Skin epidermis (tissue), 12 donors: ENCODE measurements at regions not wholly inside any gene's neighbourhood (a gene's known extent, or its start where the extent isn't known, plus 50 kb on each side); places are given as distances from the start of the nearest gene placed in this dataset.
"Not testable (repeated sequence)": the region's sequence is repeated elsewhere in the genome, so short reads cannot be mapped to it uniquely, and the experiment has no call there.

ENCODE experiments used
- H3K27ac ChIP-seq, 21 experiments: fragments of 200-600 bp; sonication (generic) in 11 of 21; one replicate each; pipeline ENCODE4 v1.5.0; 2020; ENCODE audit warnings: mild to moderate bottlenecking in 3 of 21, inconsistent platforms in 2 of 21, moderate library complexity in 2 of 21
- H3K4me3 ChIP-seq, 7 experiments: fragments of 200-600 bp; sonication (generic) in 2 of 7; one replicate each; pipeline ENCODE4 v1.5.0; 2020; ENCODE audit warnings: inconsistent platforms in 2 of 7, mild to moderate bottlenecking in 2 of 7, moderate library complexity in 1 of 7

DNA sequence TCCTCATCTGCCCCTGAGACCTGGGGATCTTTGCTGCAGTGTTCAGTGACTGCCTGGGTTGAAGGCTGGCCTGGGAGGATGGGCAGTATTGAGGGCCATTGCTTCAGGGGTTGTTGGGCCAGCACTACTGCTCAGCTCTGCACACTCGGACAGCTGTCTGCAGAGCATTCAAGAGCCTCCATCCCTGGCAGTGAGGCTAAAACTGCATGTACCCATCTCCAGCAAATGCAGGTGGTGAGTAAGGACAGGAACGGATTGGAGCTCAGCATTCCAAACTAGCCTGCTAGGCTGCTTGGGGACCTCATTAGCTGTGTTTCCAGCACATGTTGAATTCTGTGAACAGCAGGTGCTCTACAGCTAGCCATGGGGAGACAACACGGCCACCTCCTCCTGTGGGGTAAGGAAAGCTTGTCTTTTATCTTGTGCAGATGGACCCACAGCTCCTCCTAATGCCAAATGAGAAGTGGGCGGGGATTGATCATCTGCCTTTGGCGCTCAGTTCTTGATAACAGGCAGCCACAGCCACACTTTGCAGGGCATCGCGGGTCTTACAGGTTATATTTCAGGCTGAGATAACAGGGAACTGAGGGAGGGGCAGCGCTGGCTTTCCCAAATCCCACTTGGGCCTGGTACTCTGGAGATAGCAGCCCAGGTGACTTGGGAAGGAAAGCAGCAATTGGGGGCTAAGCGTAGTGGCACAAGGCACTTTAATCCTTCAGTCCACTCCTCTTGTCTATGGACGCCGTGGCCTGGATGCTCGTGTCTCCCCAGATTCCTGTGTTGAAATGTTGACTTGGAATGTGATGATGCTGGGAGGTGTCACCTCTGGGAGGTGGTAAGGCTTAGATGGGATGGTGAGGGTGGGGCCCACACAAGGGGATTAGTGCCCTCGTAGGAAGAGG is 254.5 kb upstream of the B3GAT1 start:
- no peak overlapping the region for H3K4me3 ChIP-seq
- no peak overlapping the region for H3K27ac ChIP-seq

DNA sequence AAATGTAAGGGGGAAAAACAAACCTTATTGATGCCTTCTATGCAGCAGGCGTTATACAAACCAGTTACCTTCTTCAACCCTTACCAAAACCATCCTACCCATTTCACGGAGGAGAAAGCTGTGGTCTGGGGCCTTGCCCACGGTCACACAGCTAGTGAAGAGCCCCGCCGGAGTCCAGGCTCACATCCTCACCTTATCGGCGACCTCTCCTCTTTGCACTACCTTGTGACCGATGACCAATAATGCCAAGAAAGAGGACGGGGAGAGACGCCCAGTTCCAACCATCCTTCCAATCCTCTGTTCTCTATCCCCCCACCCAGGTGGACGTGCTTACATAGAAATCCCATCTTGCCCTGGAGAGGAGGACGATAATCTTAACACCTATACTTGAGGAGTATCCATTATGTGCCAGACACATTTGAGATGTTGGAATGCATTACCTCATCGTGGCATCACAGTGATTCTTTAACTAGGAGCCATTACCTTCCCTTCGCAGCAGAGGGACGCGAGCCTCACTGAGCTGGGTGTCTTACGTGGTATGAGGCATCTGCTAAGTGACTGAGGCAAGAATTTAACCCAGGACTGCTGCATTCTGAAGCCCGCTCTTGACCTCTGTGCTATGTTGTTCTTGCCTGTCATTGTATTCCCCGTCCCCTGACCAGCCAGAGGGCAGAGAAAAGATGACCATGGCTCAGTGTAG is 253.7 kb upstream of the B3GAT1 start:
- Histone ChIP-seq H3K27ac (no peak overlapping the region), H3K4me3 (no peak overlapping the region)

DNA sequence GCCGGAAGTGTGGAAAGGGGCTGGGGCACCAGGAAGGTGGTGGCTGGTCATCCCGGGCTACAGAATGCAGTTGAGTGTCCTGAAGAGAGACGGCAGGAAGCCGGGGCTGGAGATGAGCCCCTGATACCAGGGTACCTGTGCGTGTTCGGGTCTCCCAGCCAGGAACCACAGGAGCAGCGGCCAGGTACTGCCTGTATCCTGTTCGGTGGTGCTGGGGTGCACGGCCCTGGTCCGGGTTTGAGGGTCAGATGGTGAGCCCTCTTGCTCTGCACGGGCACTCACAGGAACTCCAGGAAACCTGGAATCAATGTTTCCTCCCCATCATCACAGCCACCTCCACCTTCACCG is 253.1 kb upstream of the B3GAT1 start:
- Histone ChIP-seq H3K4me3 (no peak overlapping the region), H3K27ac (no peak overlapping the region)

DNA sequence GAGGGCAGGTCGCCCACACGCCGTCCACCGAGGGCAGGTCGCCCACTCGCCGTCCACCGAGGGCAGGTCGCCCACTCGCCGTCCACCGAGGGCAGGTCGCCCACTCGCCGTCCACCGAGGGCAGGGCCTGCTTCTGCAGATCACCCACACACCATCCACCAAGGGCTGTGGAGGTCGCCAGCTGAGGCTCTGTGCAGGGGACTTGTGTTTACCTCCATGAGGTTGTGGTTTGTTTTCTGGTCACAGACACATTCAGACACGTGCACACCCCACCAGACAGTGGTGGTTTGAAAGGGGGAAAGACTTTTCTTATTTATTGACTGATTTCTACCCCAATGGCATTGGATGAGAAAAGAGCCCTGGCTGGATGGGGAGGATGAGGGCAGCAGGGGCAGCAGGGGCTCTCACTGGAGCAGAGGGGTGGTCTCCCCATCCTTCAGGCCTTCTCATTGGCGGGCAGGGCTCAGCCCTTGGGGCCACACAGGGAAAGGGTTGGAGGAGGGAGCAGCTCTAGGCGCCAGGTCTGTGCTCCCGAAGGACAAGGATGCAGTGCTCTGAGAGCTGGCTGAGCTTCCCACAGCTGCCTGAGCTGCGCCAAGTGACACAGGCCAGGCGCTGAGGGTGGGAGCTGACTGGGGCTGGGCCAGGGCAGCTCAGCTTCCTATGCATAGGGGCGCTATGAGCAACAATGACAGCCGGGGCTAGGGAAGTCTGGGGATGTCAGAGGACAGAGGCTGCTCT is 252.6 kb upstream of the B3GAT1 start:
- no peak overlapping the region for H3K27ac ChIP-seq
- no peak overlapping the region for H3K4me3 ChIP-seq

DNA sequence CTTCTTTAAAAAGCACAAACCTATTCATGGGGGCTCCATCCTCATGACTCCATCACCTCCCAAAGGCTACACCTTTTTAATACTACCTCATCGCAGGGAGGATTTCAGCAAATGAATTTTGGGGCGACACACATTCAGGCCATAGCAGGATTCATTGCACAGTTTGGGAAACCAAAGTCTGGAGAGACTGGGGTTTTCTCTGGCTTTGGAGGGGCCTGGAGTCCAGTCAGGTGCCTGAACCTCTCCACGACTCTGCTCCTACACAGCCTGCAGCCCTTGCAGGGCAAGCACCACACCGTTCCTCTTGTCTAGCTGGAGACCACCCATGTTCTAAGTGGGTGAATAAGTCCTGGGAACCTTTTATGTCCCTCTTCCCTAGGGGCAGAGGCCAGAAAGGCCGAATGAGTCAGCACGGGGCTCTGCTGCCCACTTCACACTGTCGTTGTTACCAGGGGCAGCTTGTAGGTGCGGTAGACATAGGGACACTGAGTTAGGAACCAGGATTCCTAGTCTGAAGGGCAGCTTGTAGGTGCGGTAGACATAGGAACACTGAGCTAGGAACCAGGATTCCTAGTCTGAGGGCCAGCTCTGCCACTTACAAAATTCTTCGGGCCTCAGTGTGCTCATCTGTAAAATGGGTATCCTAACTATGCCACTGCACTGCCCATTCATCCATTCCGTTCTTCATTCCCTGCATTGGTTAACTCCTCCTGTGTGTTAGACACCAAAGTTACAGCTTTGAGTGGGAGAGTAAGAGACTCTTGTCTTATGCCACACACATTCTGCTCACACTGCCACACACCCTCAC is 251.7 kb upstream of the B3GAT1 start:
- no peak overlapping the region for H3K27ac ChIP-seq
- no peak overlapping the region for H3K4me3 ChIP-seq

DNA sequence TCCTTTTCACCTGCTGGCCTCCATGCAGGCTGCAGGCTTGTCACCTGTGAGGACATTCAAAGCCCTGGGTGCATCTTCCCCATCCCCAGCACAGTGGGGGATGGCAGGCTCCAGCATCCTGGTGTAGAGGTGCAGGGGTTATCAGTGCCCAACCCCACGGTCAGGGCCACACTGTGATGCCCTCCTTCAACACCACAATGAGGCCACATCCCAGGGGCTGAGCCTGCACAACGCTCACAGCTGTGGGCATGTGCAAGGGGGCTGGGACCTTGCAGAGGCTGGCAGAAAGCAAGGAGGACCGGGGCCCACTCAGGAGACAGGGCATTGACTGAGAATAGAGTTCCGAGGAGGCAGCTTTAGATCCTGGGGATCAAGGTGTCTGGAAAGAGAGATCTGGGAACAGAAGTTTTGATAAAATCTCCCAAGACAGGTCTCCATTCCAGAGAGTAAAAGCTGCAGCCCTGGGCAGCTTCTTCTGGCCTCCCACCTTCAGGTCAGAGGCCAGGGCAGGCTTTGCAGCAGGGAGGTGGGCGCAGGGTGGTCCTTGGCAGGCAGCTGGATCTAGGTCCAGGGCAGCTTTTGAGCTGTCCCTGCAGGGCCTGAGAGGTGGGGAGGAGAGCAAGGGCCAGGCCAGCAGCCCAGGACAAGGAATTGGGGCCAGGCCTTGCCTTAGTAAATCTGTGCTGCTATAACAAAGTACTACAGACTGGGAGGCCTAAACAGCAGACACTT is 250.8 kb upstream of the B3GAT1 start:
- no peak overlapping the region for H3K27ac ChIP-seq
- H3K4me3 ChIP-seq, result no peak overlapping the region

DNA sequence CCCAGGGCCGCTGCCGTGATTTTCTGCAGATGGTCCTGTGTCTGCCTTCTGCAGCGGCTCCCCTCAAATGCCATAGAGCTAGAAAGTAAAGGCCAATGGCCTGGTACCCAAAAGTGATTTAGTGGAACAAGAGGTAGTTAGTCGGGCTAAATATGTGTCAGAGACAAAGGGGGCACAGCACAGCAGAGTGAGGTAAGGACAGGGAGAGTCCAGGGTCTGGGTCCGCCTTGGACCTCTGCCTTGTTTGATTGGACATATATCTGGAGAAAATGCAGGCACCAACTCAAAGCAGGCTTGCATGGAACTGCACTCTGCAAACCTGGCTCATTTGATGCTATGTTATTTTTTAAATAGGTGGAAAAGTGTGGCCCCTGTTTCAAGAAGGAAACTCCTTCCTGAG is 249.6 kb upstream of the B3GAT1 start:
- H3K4me3 ChIP-seq, result no peak overlapping the region
- no peak overlapping the region for H3K27ac ChIP-seq

DNA sequence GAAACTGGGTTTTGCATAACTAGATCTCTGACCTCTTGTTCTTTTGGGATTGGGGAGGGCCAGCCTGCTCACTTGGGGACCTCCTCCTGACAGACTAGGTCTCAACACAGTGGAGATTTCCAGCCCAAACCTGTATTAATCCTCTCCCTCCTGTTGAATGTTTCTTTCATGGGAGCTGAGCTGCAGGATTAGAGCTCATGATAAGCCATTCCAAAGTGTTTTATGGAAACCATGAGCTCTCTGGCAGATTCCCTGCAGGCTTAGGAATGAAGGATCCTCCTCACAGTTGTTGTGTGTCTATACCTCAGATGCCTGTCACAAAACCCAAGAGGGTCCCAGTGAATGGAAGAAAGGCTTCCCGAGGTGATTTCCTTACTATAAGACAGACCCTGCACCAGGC is 248.4 kb upstream of the B3GAT1 start:
- H3K27ac ChIP-seq, result no peak overlapping the region

DNA sequence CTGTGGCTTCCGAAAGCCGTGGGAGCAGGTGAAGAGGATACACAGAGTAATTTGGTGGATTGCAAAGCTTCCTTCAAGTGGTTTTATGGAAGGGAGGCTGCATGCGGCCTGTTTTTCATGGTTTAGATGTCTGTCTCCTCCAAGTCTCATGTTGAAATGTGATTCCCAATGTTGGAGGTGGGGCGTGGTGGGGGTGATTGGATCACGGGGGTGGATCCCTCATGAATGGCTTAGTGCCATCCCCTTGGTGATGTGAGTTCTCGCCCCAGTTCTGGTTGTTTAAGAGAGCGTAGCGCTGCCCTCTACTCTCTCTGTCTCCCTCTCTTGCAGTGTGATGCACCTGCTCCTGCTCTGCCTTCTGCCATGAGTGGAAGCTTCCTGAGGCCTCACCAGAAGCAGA is 247.8 kb upstream of the B3GAT1 start:
- Histone ChIP-seq H3K27ac (no peak overlapping the region), H3K4me3 (no peak overlapping the region)

More for the DNA sequence above, 248.4 kb upstream of the B3GAT1 start:
- H3K4me3 ChIP-seq, result no peak overlapping the region

DNA sequence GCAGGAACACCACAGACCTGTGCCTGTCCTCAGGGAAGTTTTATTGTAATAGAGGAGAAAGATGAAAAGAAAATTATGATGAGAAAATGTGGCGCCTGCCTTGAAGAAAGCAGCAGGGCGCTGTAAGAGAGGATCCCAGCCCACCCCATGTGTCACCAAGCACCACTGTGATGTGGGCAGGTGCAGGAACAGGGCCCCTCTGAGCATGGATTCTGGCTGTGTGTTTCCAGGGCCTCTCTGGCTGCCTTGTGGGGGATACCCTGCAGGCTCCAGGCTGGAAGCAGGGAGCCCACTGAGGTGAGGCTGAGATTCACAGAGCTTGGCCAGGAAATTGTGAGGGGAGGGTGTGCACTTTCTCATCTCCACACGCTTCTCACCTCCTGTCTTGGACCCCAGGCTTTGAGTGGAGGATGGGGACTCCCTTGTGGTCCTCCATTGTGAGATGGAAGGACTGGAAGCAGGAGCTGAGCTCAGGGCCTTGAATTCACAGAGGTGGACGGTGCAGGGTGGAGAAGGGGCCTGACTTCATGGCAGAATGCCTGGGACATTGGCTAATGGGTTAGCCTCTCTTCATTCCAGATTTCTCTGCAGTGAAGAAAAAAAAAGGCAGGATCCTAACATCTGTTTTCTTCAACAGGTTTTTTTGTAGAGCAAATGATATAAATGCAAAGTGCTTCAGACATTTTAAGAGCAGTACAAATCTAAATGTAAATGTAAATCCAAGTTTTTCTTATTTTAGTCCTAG is 246.6 kb upstream of the B3GAT1 start:
- Histone ChIP-seq H3K4me3 (no peak overlapping the region), H3K27ac (no peak overlapping the region)

DNA sequence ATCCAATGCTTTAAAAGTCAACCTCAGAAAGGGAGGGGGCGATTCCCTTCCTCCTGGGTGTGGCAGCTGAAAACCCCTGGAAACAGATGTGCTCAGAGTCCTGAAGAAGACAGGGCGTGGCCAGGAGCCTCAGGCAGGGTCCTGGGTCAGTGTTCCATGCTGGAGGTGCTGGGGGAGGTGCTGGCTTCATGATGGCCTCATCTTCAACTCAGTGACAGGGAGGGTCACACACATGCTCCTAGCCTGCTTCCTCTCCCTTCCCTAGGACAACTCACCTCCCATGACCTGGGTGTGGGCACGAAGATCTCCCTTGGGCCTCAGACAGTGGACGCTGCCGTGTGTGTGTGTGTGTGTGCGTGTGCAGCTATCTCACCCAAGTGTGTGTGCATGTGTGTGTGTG is 245.6 kb upstream of the B3GAT1 start:
- H3K27ac ChIP-seq, result no peak overlapping the region
- H3K4me3 ChIP-seq, result no peak overlapping the region

DNA sequence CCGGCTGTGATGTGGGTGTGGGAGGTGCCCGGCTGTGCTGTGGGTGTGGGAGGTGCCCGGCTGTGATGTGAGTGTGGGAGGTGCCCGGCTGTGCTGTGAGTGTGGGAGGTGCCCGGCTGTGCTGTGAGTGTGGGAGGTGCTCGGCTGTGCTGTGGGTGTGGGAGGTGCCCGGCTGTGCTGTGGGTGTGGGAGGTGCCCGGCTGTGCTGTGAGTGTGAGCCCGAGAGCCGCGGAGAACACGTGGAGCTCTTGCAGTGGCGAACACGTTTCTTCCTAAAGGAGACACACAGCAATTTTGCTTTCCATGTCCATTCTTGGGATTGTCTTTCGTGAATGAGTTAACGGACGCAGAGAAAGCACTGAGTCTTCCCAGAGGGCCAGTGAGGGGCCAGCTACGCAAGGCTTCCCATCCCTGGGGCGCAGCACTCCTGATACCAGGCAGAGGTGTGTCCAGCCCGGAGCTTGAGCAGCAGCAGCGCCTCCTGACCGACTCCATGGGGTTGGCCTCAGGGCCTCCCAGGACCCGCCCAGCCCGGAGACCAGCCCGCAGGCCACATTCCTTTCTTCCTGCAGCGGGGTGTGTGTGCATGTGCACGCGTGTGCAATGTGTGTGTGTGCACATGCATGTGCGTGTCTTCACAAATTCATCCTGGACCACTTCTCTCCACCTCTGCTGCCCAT is 245.0 kb upstream of the B3GAT1 start:
- no peak overlapping the region for H3K27ac ChIP-seq
- no peak overlapping the region for H3K4me3 ChIP-seq

DNA sequence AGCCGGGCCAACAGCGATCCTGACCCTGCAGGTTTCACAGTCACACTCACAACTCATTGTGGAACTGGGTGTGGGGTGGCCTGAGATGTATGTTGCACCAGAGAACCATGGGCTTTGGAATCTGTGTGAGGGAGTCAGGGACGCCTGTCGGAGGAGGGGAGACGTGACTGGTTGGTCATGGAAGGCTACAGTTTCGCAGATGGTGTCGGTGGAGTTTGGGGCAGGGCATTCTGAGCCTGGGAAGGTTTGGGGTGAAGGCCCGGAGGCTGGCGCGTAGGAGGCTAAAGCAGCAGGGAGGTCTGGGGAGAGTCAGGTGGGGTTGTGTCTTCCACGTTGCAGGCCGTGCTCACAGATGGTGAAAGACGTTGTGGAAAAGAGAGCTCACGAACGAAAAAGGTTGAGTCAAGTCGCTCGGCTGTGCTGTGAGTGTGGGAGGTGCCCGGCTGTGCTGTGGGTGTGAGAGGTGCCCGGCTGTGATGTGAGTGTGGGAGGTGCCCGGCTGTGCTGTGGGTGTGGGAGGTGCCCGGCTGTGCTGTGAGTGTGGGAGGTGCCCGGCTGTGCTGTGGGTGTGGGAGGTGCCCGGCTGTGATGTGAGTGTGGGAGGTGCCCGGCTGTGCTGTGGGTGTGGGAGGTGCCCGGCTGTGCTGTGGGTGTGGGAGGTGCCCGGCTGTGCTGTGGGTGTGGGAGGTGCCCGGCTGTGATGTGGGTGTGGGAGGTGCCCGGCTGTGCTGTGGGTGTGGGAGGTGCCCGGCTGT is 244.2 kb upstream of the B3GAT1 start:
- not testable (repeated sequence) for H3K4me3 ChIP-seq, H3K27ac ChIP-seq

DNA sequence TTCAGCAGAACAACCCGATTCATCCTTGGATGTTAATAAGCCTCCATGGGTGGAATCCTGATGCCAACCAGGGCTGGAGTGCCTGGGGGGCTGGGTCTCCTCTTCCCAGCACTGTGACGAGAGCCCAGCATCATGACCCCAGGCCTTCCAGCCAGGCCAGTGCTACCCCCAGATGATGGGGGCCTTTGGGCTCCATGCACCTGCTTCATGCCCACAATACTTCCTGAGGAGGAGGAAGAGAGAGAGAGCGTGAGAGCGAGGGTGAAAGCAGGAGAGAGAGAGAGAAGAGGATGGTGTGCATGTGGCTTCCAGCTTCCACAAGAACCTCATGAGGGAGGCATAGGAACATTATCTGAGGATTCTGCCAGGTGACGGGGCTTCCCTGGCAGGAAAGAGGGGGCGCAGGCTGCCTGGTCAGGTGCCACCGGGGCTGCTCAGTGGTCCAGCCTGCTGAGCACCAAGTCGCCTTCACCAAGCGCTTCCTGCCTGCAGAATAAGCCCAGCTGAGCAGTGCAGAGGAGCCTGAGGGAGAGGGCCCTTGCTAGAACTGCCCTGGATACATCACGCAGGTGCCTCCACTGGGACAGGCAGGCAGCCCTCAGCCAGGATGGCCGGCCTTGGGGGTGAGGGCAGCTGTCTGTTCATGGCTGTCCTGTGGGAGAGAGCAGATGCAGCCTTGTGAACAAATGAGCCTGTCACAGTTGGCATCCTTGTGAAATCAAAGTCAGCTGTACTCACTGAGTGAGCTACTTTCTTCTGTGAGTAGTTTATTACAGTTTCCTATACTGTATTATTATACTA is 243.3 kb upstream of the B3GAT1 start:
- H3K27ac ChIP-seq, result no peak overlapping the region
- H3K4me3 ChIP-seq, result no peak overlapping the region

DNA sequence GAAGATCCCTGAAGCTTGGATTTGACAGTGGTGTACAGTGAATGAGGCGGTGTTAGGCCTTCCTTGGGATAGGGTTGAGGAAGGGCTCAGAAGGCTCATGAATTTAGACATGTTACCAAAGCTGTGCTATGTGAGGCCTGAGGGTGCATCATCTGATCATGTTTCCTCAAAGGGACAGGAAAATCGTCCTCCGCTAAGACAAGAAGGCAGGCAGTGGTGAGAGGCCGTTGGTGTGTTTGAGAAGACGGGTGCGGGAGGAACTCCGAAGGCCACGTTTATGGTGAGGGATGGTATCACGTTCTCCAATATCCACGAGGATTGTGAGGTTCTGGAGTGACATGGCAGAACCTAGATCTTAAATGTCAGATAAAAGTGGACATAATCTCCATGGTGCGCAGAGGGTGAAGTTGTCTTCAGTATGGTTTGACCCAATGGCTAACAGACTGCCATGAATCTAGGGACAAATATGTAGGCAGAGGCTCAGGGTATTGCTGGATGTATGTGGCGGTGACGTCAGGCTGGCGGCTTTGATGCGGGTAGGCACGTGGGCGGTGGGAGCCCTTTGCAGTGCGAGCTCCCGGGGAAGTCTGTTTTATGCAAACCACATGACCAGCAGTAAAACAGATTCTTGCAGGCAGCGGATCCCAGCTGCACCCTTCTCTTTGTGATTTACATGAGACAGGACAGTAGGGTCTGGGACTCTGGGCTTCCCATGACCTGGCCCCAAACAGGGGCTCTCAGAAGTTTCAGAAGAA is 242.3 kb upstream of the B3GAT1 start:
- H3K27ac ChIP-seq, result no peak overlapping the region
- no peak overlapping the region for H3K4me3 ChIP-seq
